ENCODE measurements at regions not wholly inside any gene's neighbourhood (a gene's known extent, or its start where the extent isn't known, plus 50 kb on each side); places are given as distances from the start of the nearest gene placed in this dataset.

GRCh38 chr10:108894402-108895301, 1028.7 kb downstream of the XPNPEP1 start:
- DNase-seq (ENCODE audit: low read depth in 1 of 2, low spot score in 2 of 2): no peak
- no peak overlapping the region for H3K27ac ChIP-seq
- no peaks in the 10 kb centered on the region for H3K36me3 ChIP-seq
- peaks cover 9% of the 10 kb centered on the region for H3K4me1 ChIP-seq (replicated peaks)
- H3K4me3 ChIP-seq: no peak overlapping the region
- no peaks in the 10 kb centered on the region for H3K27me3 ChIP-seq (replicated peaks)
- no peaks in the 10 kb centered on the region for H3K9me3 ChIP-seq (replicated peaks)

GRCh38 chr10:108877095-108877561, 1046.2 kb downstream of the XPNPEP1 start:
- Histone ChIP-seq H3K27me3 (replicated peaks) (no peaks in the 10 kb centered on the region), H3K9me3 (replicated peaks) (no peaks in the 10 kb centered on the region)

GRCh38 chr10:108872854-108873253, 1050.5 kb downstream of the XPNPEP1 start:
- Histone ChIP-seq H3K36me3 (no peaks in the 10 kb centered on the region), H3K27ac (no peak overlapping the region), H3K27me3 (replicated peaks) (no peaks in the 10 kb centered on the region), H3K4me3 (no peak overlapping the region), H3K9me3 (replicated peaks) (no peaks in the 10 kb centered on the region), H3K4me1 (replicated peaks) (no peaks in the 10 kb centered on the region)
- DNase-seq (ENCODE audit: low read depth in 1 of 2, low spot score in 2 of 2): no peak

More at GRCh38 chr10:108877095-108877561, 1046.2 kb downstream of the XPNPEP1 start:
- Histone ChIP-seq H3K4me3 (no peak overlapping the region), H3K4me1 (replicated peaks) (no peaks in the 10 kb centered on the region), H3K27ac (no peak overlapping the region), H3K36me3 (no peaks in the 10 kb centered on the region)
- DNase-seq (ENCODE audit: low read depth in 1 of 2, low spot score in 2 of 2): no peak

DNA sequence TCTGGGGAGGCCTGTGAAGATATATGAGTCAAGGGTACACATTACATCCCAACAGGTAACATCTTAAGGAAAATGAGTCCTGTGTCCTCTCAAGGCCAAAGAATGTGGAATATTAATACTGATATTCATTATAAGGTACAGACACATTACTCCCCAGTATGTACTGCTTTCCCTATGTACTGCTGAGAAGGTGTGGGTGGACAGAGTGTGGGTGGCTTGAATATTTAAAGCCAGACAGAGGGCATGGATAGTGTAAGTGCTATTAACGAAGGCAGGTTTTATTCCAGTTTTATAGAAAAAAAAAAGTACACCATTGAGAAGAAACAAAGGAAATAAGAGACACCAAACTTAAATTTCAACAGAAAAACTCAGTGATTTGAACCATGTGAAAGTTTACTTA, 1054.4 kb downstream of the XPNPEP1 start:
- Histone ChIP-seq H3K9me3 (replicated peaks) (no peaks in the 10 kb centered on the region), H3K27ac (no peak overlapping the region), H3K27me3 (replicated peaks) (no peaks in the 10 kb centered on the region), H3K4me3 (no peak overlapping the region), H3K36me3 (no peaks in the 10 kb centered on the region), H3K4me1 (replicated peaks) (peaks cover under 1% of the 10 kb centered on the region; the same call in 1 of the 2 replicates)
- no peak for DNase-seq (ENCODE audit: low read depth in 1 of 2, low spot score in 2 of 2)

GRCh38 chr10:108862676-108863350, 1060.5 kb downstream of the XPNPEP1 start:
- Histone ChIP-seq H3K36me3 (no peaks in the 10 kb centered on the region), H3K4me1 (replicated peaks) (peaks cover 21% of the 10 kb centered on the region), H3K9me3 (replicated peaks) (no peaks in the 10 kb centered on the region), H3K27me3 (replicated peaks) (no peaks in the 10 kb centered on the region), H3K27ac (peak overlapping the region; percentile 61), H3K4me3 (no peak overlapping the region)
- peak; percentile 47 to 87 for DNase-seq (ENCODE audit: low read depth in 1 of 2, low spot score in 2 of 2)

GRCh38 chr10:108861181-108861754, 1062.0 kb downstream of the XPNPEP1 start:
- no peaks in the 10 kb centered on the region for H3K9me3 ChIP-seq (replicated peaks)
- H3K36me3 ChIP-seq: no peaks in the 10 kb centered on the region
- H3K4me3 ChIP-seq: no peak overlapping the region
- no peak overlapping the region for H3K27ac ChIP-seq
- peaks cover 21% of the 10 kb centered on the region for H3K4me1 ChIP-seq (replicated peaks)
- DNase-seq (ENCODE audit: low read depth in 1 of 2, low spot score in 2 of 2): no peak
- H3K27me3 ChIP-seq (replicated peaks): no peaks in the 10 kb centered on the region

DNA sequence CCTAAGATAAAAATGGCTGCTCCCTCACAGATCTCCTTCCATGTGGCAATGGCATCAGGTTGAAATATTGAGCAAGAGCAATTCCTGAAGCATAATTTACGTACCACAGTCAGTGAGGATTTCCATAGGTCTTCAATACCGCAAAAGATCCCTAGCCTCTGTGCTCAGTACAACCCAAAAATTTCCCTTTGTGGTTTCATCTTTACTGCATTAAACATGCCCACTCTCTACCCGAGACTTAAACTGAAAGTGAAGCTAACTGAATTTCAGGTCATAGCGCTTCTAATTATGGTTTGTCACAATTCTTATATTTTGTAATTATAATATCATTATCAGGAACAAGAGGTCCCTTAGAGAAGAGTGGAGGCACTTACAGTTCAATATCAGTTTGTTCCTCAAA, 1071.1 kb downstream of the XPNPEP1 start:
- H3K36me3 ChIP-seq: no peaks in the 10 kb centered on the region
- H3K27me3 ChIP-seq (replicated peaks): no peaks in the 10 kb centered on the region
- DNase-seq (ENCODE audit: low read depth in 1 of 2, low spot score in 2 of 2): no peak

GRCh38 chr10:108850138-108850854, 1073.0 kb downstream of the XPNPEP1 start:
- Histone ChIP-seq H3K36me3 (no peaks in the 10 kb centered on the region), H3K4me3 (no peak overlapping the region), H3K27me3 (replicated peaks) (no peaks in the 10 kb centered on the region), H3K27ac (no peak overlapping the region), H3K4me1 (replicated peaks) (no peaks in the 10 kb centered on the region), H3K9me3 (replicated peaks) (no peaks in the 10 kb centered on the region)
- DNase-seq (ENCODE audit: low read depth in 1 of 2, low spot score in 2 of 2): no peak

More for the DNA sequence above, 1071.1 kb downstream of the XPNPEP1 start:
- H3K4me1 ChIP-seq (replicated peaks): no peaks in the 10 kb centered on the region
- H3K4me3 ChIP-seq: no peak overlapping the region
- H3K27ac ChIP-seq: no peak overlapping the region
- no peaks in the 10 kb centered on the region for H3K9me3 ChIP-seq (replicated peaks)

GRCh38 chr10:108849688-108850087, 1073.6 kb downstream of the XPNPEP1 start:
- no peaks in the 10 kb centered on the region for H3K4me1 ChIP-seq (replicated peaks)
- no peak for DNase-seq (ENCODE audit: low read depth in 1 of 2, low spot score in 2 of 2)
- no peaks in the 10 kb centered on the region for H3K36me3 ChIP-seq
- no peak overlapping the region for H3K27ac ChIP-seq
- no peaks in the 10 kb centered on the region for H3K9me3 ChIP-seq (replicated peaks)
- no peak overlapping the region for H3K4me3 ChIP-seq
- H3K27me3 ChIP-seq (replicated peaks): no peaks in the 10 kb centered on the region

GRCh38 chr10:108849186-108849585, 1074.1 kb downstream of the XPNPEP1 start:
- no peak overlapping the region for H3K4me3 ChIP-seq
- DNase-seq (ENCODE audit: low read depth in 1 of 2, low spot score in 2 of 2): no peak

GRCh38 chr10:108848046-108848445, 1075.3 kb downstream of the XPNPEP1 start:
- no peaks in the 10 kb centered on the region for H3K36me3 ChIP-seq
- DNase-seq (ENCODE audit: low read depth in 1 of 2, low spot score in 2 of 2): no peak
- no peaks in the 10 kb centered on the region for H3K4me1 ChIP-seq (replicated peaks)
- no peak overlapping the region for H3K27ac ChIP-seq
- H3K4me3 ChIP-seq: no peak overlapping the region
- no peaks in the 10 kb centered on the region for H3K9me3 ChIP-seq (replicated peaks)
- no peaks in the 10 kb centered on the region for H3K27me3 ChIP-seq (replicated peaks)

More at GRCh38 chr10:108849186-108849585, 1074.1 kb downstream of the XPNPEP1 start:
- Histone ChIP-seq H3K4me1 (replicated peaks) (no peaks in the 10 kb centered on the region), H3K27me3 (replicated peaks) (no peaks in the 10 kb centered on the region), H3K36me3 (no peaks in the 10 kb centered on the region), H3K9me3 (replicated peaks) (no peaks in the 10 kb centered on the region), H3K27ac (no peak overlapping the region)

DNA sequence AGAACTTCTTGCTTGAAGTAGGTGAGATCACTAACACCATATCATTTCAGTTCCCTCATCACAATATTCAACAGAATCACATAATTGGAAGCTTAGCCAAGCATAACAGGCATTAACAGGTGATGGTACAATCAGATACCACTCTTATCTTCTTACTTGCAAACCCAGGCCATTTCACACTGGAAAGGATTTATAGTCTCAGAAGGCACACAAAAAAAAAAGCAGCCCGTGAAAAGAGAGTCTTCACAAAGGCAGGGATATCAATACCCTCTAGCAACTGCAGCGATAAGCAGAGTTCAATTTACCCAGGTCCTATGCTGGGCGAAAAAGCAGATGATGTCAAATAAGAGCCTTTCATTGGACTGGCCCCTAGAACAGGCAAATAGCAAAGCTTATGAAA, 1082.4 kb downstream of the XPNPEP1 start:
- no peaks in the 10 kb centered on the region for H3K27me3 ChIP-seq (replicated peaks)
- no peak overlapping the region for H3K27ac ChIP-seq
- no peak overlapping the region for H3K4me3 ChIP-seq
- DNase-seq (ENCODE audit: low read depth in 1 of 2, low spot score in 2 of 2): no peak
- H3K9me3 ChIP-seq (replicated peaks): no peaks in the 10 kb centered on the region
- H3K4me1 ChIP-seq (replicated peaks): no peaks in the 10 kb centered on the region
- no peaks in the 10 kb centered on the region for H3K36me3 ChIP-seq

DNA sequence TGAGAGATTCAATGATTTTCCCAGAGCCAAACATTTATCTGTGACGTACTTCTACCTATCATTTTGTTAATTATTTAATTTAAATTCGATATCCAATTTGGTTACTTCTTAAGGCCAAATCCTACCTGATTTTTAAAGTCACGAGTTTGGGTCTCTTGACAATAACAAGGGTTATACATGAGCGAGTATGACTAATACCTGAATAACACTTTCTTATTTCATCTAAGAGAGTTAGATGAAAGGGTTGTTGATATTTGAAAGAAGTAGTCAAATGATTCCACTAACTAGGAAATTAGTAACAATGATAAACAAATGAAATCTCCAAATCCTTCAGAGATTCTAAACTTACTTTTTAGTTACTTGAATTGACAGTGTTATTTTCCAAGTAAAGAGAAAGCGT, 1086.9 kb downstream of the XPNPEP1 start:
- no peaks in the 10 kb centered on the region for H3K4me1 ChIP-seq (replicated peaks)
- no peak overlapping the region for H3K4me3 ChIP-seq
- no peak for DNase-seq (ENCODE audit: low read depth in 1 of 2, low spot score in 2 of 2)
- no peak overlapping the region for H3K27ac ChIP-seq
- no peaks in the 10 kb centered on the region; the same call in 1 of the 2 replicates for H3K9me3 ChIP-seq (replicated peaks)
- no peaks in the 10 kb centered on the region for H3K36me3 ChIP-seq
- H3K27me3 ChIP-seq (replicated peaks): no peaks in the 10 kb centered on the region

Measured in SJSA1 (cell line).